PC-3 (cell line): ENCODE measurements at regions not wholly inside any gene's neighbourhood (a gene's known extent, or its start where the extent isn't known, plus 50 kb on each side); places are given as distances from the start of the nearest gene placed in this dataset.

Experiments
- ATAC-seq: fragments of 200-7000 bp; cut with Tn5 transposase; 2 replicates; pipeline ENCODE4 v1.9.1; 2020; ENCODE audit warnings: mild to moderate bottlenecking, moderate library complexity
- BruUV-seq: library from RNA; stranded (reverse); fragments of 400-500 nt; replicated peaks from 2 replicates; lab custom pipeline; 2021; lab: Mats Ljungman, UMichigan
- CTCF ChIA-PET: fragments of 300-600 bp; sonication (Branson Sonifier 250); formaldehyde crosslinking; loops from one replicate; lab custom pipeline; 2022; ENCODE audit warnings: antibody characterized with exemption; lab: Charles Lee
- POLR2A ChIA-PET: fragments of 300-600 bp; sonication (Branson Sonifier 250); formaldehyde crosslinking; loops from one replicate; lab custom pipeline; 2022; ENCODE audit warnings: antibody characterized with exemption; ENCODE audit not compliant: unreplicated experiment; lab: Charles Lee
- DNase-seq: peaks from one replicate; pipeline ENCODE4 v3.0.0-alpha.2; 2015
- H2AFZ ChIP-seq: fragments of 300-600 bp; sonication (generic); 2 replicates; pipeline ENCODE4 v1.6.0; 2016; ENCODE audit warnings: antibody characterized with exemption, low read length
- H3F3A ChIP-seq: fragments of 300-600 bp; sonication (generic); one replicate; pipeline ENCODE4 v1.6.0; 2017; ENCODE audit warnings: antibody characterized with exemption, low read length, control low read depth, mild to moderate bottlenecking; ENCODE audit not compliant: unreplicated experiment
- H3K27ac ChIP-seq: fragments of 300-600 bp; sonication (generic); 2 replicates; pipeline ENCODE4 v1.5.1; 2016; ENCODE audit warnings: mild to moderate bottlenecking, low read length
- H3K27me3 ChIP-seq: fragments of 300-600 bp; sonication (generic); 2 replicates; pipeline ENCODE4 v1.6.1; 2016; ENCODE audit warnings: low read length, mixed read lengths
- H3K36me3 ChIP-seq: fragments of 300-600 bp; sonication (generic); 2 replicates; pipeline ENCODE4 v1.6.1; 2016; ENCODE audit warnings: low read depth, mixed run types, low read length, mixed read lengths
- H3K4me1 ChIP-seq: fragments of 300-600 bp; sonication (generic); 2 replicates; pipeline ENCODE4 v1.5.1; 2016; ENCODE audit warnings: low read length; ENCODE audit not compliant: insufficient read depth
- H3K4me2 ChIP-seq: fragments of 300-600 bp; sonication (generic); 2 replicates; pipeline ENCODE4 v1.6.0; 2016; ENCODE audit warnings: low read length
- H3K4me3 ChIP-seq: fragments of 300-600 bp; sonication (generic); 2 replicates; pipeline ENCODE4 v1.5.1; 2016; ENCODE audit warnings: mild to moderate bottlenecking, low read length, mixed read lengths
- H3K79me2 ChIP-seq: fragments of 300-600 bp; sonication (generic); 2 replicates; pipeline ENCODE4 v1.6.1; 2017; ENCODE audit warnings: low read length, mixed read lengths
- H3K9ac ChIP-seq: fragments of 300-600 bp; sonication (generic); 2 replicates; pipeline ENCODE4 v1.6.0; 2016; ENCODE audit warnings: mild to moderate bottlenecking, low read length
- H3K9me2 ChIP-seq: fragments of 300-600 bp; sonication (generic); replicated peaks from 2 replicates; pipeline ENCODE4 v1.6.1; 2016; ENCODE audit warnings: mixed run types, low read length, mixed read lengths
- H3K9me3 ChIP-seq: fragments of 300-600 bp; sonication (generic); 2 replicates; pipeline ENCODE4 v1.6.1; 2016; ENCODE audit warnings: low read length, mixed read lengths
- H4K20me1 ChIP-seq: fragments of 300-600 bp; sonication (generic); 2 replicates; pipeline ENCODE4 v1.6.1; 2016; ENCODE audit warnings: low read length, mixed read lengths
- EZH2 ChIP-seq: fragments of 300-600 bp; sonication (generic); IDR thresholded peaks from one replicate; pipeline ENCODE4 v1.6.1; 2017; ENCODE audit warnings: antibody characterized with exemption, mild to moderate bottlenecking, low read length; ENCODE audit not compliant: unreplicated experiment
- EZH2phosphoT487 ChIP-seq: fragments of 300-600 bp; sonication (generic); IDR thresholded peaks from 2 replicates; pipeline ENCODE4 v1.6.1; 2018; ENCODE audit warnings: mild to moderate bottlenecking, antibody characterized with exemption, low read length, borderline replicate concordance
- intact Hi-C: fragments of 100-400 bp; cut with micrococcal nuclease; formaldehyde crosslinking; loops from 2 replicates; pipeline ENCODE4 v1.9.0; 2023
- TF ChIP-seq, protein P1 (sequence below): fragments of 300-600 bp; sonication (generic); conservative IDR thresholded peaks from 2 replicates; pipeline ENCODE4 v1.5.1; 2017; ENCODE audit warnings: antibody characterized with exemption, low read depth, mild to moderate bottlenecking, low read length

DNA sequence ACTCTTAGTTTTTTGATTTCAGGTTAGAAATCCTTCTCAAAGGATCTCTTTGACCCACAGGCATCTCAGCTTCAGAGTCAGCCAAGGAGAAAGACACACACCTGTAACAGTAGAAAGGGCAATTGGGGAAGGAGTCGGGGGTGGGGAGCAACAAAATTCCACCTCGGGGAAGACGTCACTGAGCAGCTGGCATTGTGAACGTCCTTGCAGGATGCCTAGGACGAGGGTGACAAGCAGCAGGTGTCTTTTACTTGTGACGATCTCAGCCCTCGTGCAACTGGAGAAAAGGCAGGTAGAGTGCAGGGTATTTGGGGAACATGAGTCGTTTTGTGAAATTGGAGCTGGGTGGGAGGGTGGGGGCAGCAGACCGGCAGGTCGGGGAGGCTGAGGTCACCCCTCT, 627.0 kb downstream of the ACTR3B start:
- Histone ChIP-seq H3K4me2 (no peak overlapping the region), H3K27me3 (no peaks in the 10 kb centered on the region), H4K20me1 (no peaks in the 10 kb centered on the region), H3K4me1 (no peaks in the 10 kb centered on the region), H3K36me3 (no peaks in the 10 kb centered on the region), H3K27ac (no peak overlapping the region), H3F3A (no peaks in the 10 kb centered on the region), H2AFZ (no peak overlapping the region), H3K4me3 (no peak overlapping the region), H3K9ac (no peak overlapping the region), H3K9me3 (no peaks in the 10 kb centered on the region), H3K9me2 (no peaks in the 10 kb centered on the region), H3K79me2 (no peaks in the 10 kb centered on the region)
- ATAC-seq, result no peak
- ChIA-PET POLR2A (no interaction called here), CTCF (no interaction called here)
- intact Hi-C loops, result no loop called here
- no peak for DNase-seq
- TF ChIP-seq EZH2 (no peak), EZH2phosphoT487 (no peak)
- TF ChIP-seq, protein P1, sequence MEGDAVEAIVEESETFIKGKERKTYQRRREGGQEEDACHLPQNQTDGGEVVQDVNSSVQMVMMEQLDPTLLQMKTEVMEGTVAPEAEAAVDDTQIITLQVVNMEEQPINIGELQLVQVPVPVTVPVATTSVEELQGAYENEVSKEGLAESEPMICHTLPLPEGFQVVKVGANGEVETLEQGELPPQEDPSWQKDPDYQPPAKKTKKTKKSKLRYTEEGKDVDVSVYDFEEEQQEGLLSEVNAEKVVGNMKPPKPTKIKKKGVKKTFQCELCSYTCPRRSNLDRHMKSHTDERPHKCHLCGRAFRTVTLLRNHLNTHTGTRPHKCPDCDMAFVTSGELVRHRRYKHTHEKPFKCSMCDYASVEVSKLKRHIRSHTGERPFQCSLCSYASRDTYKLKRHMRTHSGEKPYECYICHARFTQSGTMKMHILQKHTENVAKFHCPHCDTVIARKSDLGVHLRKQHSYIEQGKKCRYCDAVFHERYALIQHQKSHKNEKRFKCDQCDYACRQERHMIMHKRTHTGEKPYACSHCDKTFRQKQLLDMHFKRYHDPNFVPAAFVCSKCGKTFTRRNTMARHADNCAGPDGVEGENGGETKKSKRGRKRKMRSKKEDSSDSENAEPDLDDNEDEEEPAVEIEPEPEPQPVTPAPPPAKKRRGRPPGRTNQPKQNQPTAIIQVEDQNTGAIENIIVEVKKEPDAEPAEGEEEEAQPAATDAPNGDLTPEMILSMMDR, result no peak
- no TSS peak for BruUV-seq

DNA sequence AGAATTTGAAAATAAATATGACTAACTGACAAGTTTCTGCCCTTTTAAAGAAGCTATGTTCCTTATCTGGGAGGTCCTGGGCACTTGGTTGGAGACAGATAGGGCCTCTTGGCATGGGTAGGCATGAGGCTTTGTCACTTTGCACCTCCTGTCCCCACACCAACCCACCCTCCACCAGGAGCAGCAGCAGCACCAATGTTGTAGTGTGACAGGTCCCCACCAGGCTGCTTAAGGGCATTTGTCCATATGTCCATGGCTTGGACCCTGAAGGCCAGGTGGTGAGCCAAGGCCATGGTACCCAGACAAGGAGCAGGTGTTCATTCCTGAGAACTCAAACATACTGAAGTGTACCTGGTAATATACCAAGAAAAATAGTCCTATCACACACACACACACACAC, 629.1 kb downstream of the ACTR3B start:
- intact Hi-C loops, result no loop called here
- H3K27ac ChIP-seq, result no peak overlapping the region
- H3K27me3 ChIP-seq, result no peaks in the 10 kb centered on the region
- TF ChIP-seq, protein P1, result no peak
- TF ChIP-seq EZH2 (no peak), EZH2phosphoT487 (no peak)
- H3K9me3 ChIP-seq, result 0 out of 2 replicates have a peak, but pooled peaks cover 8% of the 10 kb centered on the region
- no peak overlapping the region for H2AFZ ChIP-seq
- DNase-seq (no peak), ATAC-seq (no peak)
- H3K9me2 ChIP-seq, result no peaks in the 10 kb centered on the region
- BruUV-seq, result no TSS peak
- no peak overlapping the region for H3K4me3 ChIP-seq
- H3K36me3 ChIP-seq, result no peaks in the 10 kb centered on the region
- no peak overlapping the region for H3K9ac ChIP-seq
- no peak overlapping the region for H3K4me2 ChIP-seq
- no peaks in the 10 kb centered on the region for H3K4me1 ChIP-seq
- H3K79me2 ChIP-seq, result no peaks in the 10 kb centered on the region
- CTCF ChIA-PET, result no interaction called here
- H3F3A ChIP-seq, result no peaks in the 10 kb centered on the region
- no peaks in the 10 kb centered on the region for H4K20me1 ChIP-seq
- POLR2A ChIA-PET, result no interaction called here

DNA sequence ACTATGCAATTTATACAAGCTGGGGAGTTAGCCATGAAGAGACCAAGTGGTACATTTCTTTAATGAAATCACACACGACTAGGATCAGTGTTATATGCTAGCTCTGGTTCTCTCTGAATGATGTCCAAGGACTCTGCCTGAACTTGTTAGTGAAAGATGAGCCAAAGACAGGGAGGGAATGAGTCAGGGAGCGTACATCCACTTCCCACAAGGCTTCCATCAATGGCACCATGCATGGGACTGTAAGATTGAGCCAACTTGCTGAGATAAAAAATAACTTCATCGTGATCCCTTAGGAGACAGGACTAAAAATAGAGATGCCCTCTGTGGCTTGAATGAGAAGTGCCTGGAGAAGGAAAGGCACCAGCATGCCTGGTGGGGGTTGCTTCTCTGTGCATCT, 629.7 kb downstream of the ACTR3B start:
- H4K20me1 ChIP-seq, result no peaks in the 10 kb centered on the region
- no peak for TF ChIP-seq EZH2
- no peak for TF ChIP-seq EZH2phosphoT487
- TF ChIP-seq, protein P1, result no peak
- CTCF ChIA-PET, result no interaction called here
- no peak overlapping the region for H3K4me2 ChIP-seq
- no peak for DNase-seq
- H3K36me3 ChIP-seq, result no peaks in the 10 kb centered on the region; the same call in 1 of the 2 replicates
- no TSS peak for BruUV-seq
- H3K79me2 ChIP-seq, result no peaks in the 10 kb centered on the region
- no peak overlapping the region for H3K9ac ChIP-seq
- H3K27me3 ChIP-seq, result no peaks in the 10 kb centered on the region
- H3F3A ChIP-seq, result no peaks in the 10 kb centered on the region
- H3K9me2 ChIP-seq, result no peaks in the 10 kb centered on the region
- no peaks in the 10 kb centered on the region for H3K4me1 ChIP-seq
- no peak for ATAC-seq
- H3K27ac ChIP-seq, result no peak overlapping the region
- 0 out of 2 replicates have a peak, but pooled peaks cover 15% of the 10 kb centered on the region for H3K9me3 ChIP-seq
- intact Hi-C loops, result no loop called here
- POLR2A ChIA-PET, result no interaction called here
- H2AFZ ChIP-seq, result no peak overlapping the region
- H3K4me3 ChIP-seq, result no peak overlapping the region
